HG02610 (cell line): ENCODE measurements at regions not wholly inside any gene's neighbourhood (a gene's known extent, or its start where the extent isn't known, plus 50 kb on each side); places are given as distances from the start of the nearest gene placed in this dataset.

Experiments used
- ATAC-seq: cut with Tn5 transposase; IDR thresholded peaks from one replicate; pipeline ENCODE4 v1.9.1; 2021; ENCODE audit warnings: mild to moderate bottlenecking, moderate library complexity; ENCODE audit not compliant: unreplicated experiment

DNA sequence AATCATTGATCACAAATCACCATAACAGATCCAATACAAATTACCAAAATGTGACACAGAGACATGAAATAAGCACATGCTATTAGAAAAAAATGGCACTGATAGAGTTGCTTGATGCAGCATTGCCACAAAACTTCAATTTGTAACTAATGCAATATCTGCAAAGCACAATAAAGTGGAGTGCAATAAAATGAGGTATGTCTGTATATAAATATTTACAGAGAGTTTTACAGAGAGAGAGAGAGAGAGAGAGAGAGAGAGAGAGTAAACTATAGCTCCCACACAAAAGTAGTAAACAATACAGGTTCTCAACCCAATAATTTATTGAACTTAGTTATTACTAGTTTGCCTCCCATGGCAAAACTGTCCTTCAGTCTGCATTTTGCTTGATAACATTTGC lies 1807.0 kb downstream of the SUCLG1 start:
- ATAC-seq, result no peak

DNA sequence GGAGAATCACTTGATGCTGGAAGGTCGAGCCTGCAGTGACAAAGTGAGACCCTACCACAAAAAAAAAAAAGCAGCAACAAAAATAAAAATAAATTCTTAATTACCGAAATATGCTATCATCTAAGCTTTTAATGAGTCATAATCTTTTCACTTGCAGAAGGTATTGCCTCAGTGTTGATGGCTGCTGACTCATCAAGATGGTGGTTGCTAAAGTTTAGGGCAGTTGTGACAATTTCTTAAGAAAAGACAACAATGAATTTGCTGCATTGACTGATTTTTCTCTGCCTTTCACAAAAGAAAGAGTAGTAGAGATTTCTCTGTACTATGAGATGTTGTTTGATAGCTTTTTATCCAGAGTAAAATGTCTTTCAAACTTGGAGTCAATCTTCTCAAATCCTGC lies 1809.0 kb downstream of the SUCLG1 start:
- ATAC-seq, result no peak

DNA sequence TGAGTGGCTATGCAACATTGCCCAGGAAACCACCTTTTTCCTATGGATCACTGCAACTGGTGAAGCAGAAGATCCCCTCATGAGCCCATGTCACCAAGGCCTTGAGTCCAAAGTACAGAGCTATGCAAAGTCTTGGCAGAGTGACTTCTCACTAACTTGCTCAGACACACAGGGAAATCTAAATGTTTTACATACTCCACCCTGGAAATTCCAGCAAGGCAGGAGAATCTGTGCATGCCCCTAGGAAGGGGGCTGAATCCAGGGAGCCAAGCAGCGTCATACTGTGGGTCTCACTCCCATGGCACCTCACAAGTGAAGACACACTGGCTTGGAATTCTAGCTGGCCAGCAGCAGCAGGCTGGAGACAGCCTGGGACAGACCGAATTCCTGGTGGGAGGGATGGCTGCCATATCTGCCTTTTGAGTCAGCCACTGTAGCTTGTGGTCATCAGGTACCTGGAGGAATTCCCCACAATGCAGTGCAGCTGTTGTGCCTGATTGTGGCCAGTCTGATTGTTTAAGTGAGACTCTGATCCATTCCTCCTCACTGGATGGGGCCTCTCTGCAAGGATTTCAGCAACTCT lies 1817.4 kb downstream of the SUCLG1 start:
- ATAC-seq, result no peak

DNA sequence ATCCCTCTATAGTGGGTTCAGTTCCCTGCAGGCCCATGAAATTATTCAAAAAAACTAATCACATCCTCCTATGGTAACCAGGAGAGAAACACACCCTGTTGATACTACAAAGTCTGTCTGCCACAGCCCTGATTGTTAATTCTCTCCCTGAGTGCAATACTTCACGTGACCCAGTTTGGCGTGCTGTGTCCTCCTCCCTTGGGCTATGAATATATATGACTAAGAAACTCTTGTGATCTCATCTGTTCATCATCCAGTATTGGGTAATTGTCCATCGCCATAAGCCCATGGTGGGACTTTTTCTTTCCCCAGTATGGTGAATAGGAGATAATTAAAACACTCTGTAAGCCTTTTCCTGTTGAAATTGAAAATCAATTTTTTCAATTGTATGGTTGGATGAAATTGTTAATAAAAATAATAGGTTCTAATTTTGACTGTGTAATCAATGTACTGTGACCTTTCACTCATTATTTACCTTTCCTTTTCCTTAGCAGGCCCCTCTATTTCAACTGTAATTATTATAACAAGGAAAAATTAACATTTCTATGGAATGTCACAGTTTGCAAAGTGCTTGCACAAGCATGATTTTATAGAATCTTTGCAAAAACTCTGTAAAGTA lies 1822.6 kb downstream of the SUCLG1 start:
- ATAC-seq, result no peak

DNA sequence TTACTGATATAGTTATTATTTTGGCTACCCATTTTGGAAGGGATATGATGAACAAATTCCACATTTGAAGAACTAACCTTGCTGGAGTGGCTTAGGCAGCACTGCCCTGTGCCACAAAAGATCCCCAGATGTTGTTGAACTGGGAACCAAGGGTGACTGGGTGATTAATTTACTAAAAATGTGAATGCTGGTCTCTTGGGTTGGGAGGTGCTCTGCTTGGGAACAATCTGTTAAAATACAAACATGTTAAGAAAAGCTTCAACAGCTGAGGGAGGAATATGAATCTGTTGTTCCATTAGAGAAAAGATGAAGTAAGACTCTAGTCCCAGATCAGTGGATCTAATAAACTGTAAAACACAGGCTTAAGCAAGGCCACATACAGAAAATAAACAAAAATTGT lies 1860.1 kb downstream of the SUCLG1 start:
- no peak for ATAC-seq

DNA sequence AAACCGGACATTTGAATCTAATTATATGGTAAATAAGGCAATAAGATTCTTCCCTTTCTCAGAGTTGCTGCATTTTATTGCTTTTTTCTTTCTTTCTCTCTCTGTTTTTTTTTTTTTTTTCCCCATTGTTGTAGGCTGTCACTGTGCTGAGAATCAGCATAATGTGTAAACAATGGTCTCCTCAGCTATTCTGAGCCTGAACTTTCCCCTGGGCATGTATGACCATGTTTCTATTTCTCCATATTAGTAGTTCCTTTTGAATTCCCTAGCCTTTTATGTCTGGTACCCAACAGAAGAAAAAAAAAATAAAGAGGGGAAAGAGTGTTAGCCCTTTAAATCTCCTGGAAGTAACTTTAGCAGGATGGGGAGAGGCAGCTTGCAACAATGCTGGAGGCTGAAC lies 1862.5 kb downstream of the SUCLG1 start:
- ATAC-seq, result no peak

DNA sequence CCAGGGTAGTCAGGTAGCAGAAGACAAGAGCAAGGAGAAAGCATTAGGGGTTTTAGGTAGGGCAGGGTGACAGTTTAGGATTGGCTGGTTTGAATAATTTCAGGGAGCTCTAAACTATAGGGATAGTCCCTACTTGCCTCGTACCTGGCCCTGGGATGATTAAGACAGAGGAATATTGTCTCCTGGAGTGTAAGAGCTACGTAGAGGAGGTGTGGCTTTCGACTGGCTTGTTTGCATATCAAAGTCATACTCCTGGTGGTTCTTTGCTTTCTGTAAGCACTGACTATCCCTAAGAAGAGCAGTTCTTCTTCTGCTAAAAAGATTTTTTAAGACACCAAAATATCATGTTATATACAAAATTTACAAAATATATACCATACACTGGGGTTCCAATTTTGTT lies 1867.4 kb downstream of the SUCLG1 start:
- ATAC-seq, result no peak

DNA sequence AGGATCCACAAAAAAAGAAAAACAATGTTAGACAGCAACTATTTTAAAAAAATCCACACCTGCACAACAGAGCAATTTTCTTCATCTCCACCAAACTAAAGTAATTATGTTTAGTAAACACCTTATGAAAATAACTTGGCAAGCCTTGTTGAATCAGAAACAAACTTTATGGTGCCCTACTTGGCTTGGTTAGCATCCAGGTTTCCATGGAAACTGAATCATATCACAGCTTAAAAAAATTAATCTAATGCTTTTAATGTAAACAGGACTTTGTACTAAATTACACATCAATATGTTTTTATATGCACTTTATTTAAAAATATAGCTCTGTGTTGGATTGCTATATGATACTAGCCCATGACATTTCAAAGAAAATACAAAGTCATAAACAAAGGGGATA lies 1882.4 kb downstream of the SUCLG1 start:
- ATAC-seq, result no peak

DNA sequence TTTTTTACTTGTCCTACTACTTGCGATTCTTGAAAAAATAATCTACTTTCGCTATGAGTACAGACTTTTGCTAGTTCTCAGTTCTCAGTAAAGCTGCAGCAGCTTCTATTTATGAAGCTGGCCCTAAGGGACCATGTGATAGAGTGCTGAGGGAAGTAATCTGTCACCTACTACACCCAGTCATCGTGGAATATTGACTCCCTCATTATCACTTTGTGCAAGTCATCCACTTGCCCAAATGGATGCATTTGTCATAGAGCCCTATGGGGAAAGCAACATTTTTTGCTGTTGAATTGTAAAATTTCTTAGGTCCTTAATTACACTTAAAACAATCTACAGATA lies 1919.8 kb downstream of the SUCLG1 start:
- ATAC-seq, result peak; percentile 48

DNA sequence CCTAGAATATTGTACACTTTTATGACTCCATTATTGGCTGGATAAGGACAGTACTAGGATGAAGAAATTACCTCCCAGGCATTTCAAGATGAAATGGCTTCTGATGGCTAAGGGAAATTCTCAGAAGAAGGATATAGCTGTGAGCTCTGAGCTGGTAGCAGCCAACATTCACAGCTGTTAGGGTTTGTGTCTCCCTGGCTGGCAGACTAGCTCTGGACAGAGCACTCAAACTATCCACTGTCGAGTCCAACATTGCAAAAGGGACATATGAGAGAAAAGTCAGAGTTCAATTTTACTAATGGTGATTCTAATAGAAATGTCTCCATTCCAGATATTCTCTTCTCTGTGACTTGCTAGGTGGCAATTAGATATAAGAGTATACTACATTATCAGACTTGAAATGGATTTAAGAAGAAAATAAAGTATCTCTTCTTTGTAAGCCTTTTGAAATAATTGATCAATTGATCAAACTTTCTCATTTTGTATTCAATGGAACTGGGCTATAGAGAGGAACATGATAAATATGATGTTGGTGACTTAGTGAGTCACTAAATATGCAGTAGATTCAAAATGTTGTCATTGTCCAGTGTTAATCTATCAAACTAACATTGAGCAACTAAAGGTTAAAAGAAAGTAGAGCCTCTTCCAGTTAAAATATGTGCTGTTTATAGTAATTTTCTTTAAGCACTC lies 1920.3 kb downstream of the SUCLG1 start:
- ATAC-seq, result no peak

DNA sequence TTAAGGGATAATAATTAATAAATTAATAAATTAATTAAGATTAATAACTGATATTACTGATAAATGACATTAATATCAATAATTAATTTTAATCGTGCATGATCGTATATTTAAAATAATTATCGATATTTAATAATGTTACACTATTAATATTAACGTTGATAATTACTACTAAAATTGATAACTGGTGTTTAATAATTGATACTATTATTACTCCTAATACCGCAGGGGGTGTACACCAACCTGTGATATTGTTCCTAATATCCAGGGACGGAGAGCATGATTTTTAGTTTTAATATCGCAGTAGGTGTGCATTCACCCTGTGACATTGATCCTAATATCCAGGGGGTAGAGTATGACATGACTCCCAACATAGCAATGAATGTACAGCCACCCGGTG lies 1930.8 kb downstream of the SUCLG1 start:
- no peak for ATAC-seq

DNA sequence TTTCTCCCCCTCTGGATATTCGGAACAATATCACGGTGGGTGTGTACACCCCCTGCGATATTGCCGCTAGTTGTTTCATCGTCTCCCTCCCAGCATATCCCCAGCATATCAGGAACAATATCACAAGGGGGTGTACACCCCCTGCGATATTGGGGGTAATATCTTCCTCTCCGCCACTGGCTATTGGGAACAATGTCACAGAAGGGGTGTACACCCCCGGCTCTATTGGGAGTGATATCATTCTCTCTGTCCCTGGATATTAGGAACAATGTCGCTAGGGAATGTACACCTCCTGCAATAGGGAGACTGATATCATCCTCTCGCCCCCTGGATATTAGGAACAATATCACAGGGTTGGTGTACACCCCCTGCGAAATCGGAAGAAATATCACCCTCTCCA lies 1932.0 kb downstream of the SUCLG1 start:
- no peak for ATAC-seq

DNA sequence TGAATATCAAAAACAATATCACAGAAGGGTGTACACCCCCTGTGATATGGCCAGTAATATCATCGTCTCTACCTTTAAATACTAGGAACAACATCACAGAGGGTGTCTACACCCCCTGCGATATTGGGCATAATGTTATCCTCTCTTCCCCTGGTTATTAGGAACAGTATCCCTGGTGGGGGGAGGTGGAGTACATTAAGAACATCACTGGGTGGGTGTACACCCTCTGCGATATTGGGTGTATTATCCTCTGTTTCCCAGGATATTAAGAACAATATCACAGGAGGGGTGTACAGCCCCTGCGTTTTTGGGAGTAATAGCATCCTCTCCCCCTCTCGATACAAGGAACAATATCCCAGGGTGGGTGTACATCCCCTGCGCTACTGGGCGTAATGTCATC lies 1932.8 kb downstream of the SUCLG1 start:
- no peak for ATAC-seq

DNA sequence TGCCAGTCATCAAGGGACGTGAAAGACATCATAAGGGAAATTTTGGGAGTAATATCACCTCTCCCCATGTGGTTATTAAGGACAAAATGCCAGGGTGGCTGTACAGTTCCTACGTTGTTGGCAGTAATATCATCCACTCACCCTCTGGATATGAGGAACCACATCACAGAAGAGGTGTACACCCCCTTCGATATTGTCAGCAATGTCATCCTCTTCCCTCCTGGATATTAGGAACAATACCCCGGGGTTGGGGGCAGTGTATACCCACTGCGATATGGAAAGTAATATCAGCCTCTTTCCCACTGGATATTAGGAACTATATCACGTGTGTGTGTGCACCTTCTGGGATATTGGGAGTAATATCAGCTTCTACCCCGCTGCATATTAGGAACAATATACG lies 1933.3 kb downstream of the SUCLG1 start:
- ATAC-seq, result no peak

DNA sequence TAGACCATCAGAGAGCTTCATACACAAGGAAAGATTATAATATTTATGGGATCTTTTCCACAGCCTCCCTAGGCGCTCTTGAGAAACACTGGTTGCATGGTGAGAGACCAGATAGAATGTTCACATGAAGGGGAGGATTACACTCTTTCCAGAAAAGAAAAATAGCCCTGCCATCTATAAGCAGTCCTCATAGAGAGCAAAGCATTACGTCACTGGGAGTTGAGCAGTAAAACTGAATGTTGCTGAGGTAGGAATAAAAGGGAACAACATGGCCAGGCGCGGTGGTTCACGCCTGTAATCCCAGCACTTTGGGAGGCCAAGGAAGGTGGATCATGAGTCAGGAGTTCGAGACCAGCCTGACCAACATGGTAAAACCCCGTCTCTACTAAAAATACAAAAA lies 1934.3 kb downstream of the SUCLG1 start:
- ATAC-seq, result no peak

DNA sequence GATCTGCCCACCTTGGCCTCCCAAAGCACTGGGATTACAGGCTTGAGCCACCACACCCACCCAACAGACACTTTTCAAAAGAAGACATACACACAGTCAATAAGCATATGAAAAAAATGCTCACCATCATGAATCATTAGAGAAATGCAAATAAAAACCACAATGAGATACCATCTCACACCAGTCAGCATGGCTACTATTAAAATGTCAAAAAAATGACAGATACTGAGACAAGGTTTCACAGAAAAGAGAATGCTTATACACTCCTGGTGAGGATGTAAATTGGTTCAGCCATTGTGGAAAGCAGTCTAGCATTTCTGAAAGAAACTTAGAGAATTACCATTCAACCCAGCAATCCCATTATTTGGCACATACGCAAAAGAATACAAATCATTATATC lies 1947.2 kb downstream of the SUCLG1 start:
- ATAC-seq, result no peak

DNA sequence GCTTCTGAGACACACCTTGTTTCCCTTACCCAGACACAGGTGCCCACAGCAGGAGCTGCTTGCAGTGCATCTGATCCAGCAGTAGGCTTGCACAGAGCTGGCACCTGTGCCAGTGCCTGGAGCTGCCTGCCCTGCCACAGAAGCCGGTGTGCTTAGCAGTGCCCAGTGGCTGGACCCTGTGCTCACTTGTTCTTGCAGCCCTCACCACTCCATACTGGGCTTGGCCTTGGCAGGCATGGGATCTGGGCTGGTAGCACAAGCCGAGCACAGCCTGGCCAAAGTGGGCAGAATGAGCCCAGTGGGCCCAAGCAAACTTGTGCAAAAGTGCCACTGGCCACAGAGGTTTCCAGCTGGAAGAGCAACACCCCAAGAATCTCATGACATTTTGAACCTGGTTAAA lies 1950.4 kb downstream of the SUCLG1 start:
- no peak for ATAC-seq

DNA sequence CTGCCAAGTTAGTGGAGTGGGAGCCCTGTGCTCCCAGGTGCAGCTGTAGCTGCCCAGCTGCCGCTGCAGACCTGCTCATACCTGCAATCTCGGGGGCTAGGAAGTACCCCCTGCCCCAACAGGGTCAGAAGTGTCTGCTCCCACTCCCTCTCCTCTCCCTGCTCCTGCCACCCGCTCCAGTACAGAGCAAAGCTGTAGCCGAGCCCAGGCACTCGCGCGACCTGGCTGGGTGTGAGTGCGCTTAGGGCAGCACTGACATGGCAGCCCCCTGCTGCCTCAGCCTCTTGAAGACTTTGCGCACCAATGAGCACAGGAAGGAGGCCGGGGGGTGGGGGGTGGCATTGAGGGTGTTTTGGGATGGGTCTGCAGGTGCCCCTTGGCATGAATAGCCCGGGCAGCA lies 1951.4 kb downstream of the SUCLG1 start:
- no peak for ATAC-seq

DNA sequence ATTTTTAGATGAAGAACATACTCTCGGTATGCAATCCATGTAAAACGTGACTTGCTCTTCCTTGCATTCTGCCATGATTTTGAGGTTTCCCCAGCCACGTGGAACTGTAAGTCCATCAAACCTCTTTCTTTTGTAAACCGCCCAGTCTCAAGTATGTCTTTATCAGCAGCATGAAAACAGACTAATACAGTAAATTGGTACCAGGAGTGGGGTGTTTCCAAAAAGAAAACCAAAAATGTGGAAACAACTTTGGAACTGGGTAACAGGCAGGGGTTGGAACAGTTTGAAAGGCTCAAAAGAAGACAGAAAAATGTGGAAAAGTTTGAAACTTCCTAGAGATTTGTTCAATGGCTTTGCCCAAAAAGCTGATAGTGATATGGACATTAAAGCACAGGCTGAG lies 1957.9 kb downstream of the SUCLG1 start:
- no peak for ATAC-seq

DNA sequence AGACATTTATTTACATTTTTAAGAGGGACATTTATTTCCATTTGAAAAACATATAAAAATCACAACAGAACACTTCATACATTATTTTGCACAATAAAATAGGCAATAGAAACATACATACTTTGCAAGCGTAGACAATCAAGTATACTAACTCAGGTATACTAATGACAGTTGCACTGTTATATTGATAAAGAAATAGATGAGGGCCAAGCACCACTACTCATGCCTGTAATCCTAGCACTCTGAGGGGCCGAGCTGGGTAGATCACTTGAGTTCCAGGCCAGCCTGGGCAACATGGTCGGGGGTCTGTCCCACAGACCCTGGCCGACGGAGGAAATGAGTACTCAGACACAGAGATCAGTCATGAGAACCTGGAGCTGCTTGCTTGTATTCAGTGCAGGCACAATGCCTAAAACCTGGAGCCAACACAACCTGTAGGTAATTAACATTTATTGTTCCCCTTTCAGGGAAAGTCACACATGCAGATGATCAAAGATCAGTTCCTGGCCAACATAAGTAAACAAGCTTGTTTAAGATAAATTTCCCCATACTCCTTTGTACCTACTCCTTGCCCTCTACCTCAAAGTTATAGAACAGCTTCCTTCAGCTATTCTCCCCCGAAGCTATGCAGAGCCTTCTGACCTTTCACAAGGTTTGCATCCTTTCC lies 1960.2 kb downstream of the SUCLG1 start:
- no peak for ATAC-seq

DNA sequence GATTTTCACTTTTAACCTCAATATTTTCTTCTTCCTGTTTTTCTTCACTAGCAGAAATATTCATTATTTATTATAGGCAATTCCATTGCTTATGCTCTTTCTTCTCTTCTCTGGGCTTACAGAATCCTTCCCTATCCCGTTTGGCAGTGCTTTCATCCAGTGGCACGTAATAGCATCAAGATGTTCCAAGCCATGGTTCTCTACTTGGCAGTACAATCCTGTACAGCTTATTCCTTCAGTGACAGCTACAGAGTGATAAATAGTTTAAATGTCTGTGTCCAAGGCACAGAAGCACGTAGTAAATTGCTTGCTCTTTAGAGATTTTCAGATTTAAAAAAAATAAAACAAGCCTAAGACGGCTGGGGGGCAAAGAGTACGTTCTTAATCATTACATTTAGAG lies 1964.3 kb downstream of the SUCLG1 start:
- no peak for ATAC-seq

DNA sequence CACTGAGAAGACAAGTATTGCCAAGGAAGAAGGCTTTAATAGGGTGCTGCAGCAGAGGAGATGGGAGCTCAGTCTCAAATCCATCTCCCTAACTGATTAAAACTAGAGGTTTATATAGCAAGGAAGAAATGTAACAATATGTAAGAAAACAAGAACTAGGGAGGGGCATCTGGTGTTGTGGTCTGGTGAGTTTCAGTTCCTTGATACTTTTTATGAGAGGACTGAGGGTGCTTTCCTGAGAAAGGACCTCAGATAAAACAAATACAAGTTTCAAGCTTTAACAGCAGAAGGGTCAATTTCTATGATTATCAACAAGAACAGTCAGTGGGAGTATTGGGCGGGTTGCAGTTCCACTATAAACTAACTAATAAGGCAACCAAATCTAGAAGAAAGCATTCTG lies 1967.5 kb downstream of the SUCLG1 start:
- ATAC-seq, result no peak
